ENCODE measurements at regions not wholly inside any gene's neighbourhood (a gene's known extent, or its start where the extent isn't known, plus 50 kb on each side); places are given as distances from the start of the nearest gene placed in this dataset.

GRCh38 chr2:71930049-71930681 lies 217.5 kb downstream of the CYP26B1 start:
- H3K4me3 ChIP-seq: no peak overlapping the region
- H3K9ac ChIP-seq (ENCODE audit: insufficient read length): no peak overlapping the region
- TF ChIP-seq EZH2 (IDR thresholded peaks at IDR 0.05): no peak
- no peak for TF ChIP-seq POLR2AphosphoS5 (IDR thresholded peaks at IDR 0.05; ENCODE audit: borderline replicate concordance, low read depth, low read length)
- TF ChIP-seq FOXP2 (optimal IDR thresholded peaks at IDR 0.05; ENCODE audit: control extremely low read depth, extremely low read length, insufficient read depth): no peak
- H3K36me3 ChIP-seq (ENCODE audit: insufficient read depth, low read length): no peaks in the 10 kb centered on the region
- no peaks in the 10 kb centered on the region for H3K9me3 ChIP-seq (ENCODE audit: low read depth, low read length)
- no peak overlapping the region for H3K27ac ChIP-seq
- DNase-seq (ENCODE audit: low read depth, low spot score): no peak

DNA sequence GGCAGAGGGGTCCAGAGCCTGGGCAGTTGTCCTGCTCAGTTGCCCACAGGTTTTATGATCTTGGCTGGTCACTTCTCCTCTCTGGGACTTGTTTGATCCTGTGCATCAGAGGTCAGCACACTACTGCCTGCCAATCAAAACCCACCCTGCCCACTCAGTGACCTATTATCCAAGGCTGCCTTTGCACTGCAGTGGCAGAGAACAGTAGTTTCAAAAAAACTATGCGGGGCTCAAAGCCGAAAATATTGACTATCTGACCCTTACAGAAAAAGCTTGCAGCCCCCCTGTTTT lies 218.2 kb downstream of the CYP26B1 start:
- H3K27ac ChIP-seq: no peak overlapping the region
- no peak overlapping the region for H3K9ac ChIP-seq (ENCODE audit: insufficient read length)
- H3K9me3 ChIP-seq (ENCODE audit: low read depth, low read length): no peaks in the 10 kb centered on the region
- DNase-seq (ENCODE audit: low read depth, low spot score): no peak
- no peak overlapping the region for H3K4me3 ChIP-seq
- no peaks in the 10 kb centered on the region for H3K36me3 ChIP-seq (ENCODE audit: insufficient read depth, low read length)
- no peak for TF ChIP-seq POLR2AphosphoS5 (IDR thresholded peaks at IDR 0.05; ENCODE audit: borderline replicate concordance, low read depth, low read length)
- no peak for TF ChIP-seq EZH2 (IDR thresholded peaks at IDR 0.05)
- TF ChIP-seq FOXP2 (optimal IDR thresholded peaks at IDR 0.05; ENCODE audit: control extremely low read depth, extremely low read length, insufficient read depth): no peak

GRCh38 chr2:71928734-71929481 lies 218.8 kb downstream of the CYP26B1 start:
- Histone ChIP-seq H3K36me3 (ENCODE audit: insufficient read depth, low read length) (no peaks in the 10 kb centered on the region), H3K27ac (no peak overlapping the region), H3K9me3 (ENCODE audit: low read depth, low read length) (no peaks in the 10 kb centered on the region), H3K4me3 (no peak overlapping the region), H3K9ac (ENCODE audit: insufficient read length) (no peak overlapping the region)
- TF ChIP-seq POLR2AphosphoS5 (IDR thresholded peaks at IDR 0.05; ENCODE audit: borderline replicate concordance, low read depth, low read length) (no peak), FOXP2 (optimal IDR thresholded peaks at IDR 0.05; ENCODE audit: control extremely low read depth, extremely low read length, insufficient read depth) (no peak), EZH2 (IDR thresholded peaks at IDR 0.05) (no peak)
- DNase-seq (ENCODE audit: low read depth, low spot score): no peak

DNA sequence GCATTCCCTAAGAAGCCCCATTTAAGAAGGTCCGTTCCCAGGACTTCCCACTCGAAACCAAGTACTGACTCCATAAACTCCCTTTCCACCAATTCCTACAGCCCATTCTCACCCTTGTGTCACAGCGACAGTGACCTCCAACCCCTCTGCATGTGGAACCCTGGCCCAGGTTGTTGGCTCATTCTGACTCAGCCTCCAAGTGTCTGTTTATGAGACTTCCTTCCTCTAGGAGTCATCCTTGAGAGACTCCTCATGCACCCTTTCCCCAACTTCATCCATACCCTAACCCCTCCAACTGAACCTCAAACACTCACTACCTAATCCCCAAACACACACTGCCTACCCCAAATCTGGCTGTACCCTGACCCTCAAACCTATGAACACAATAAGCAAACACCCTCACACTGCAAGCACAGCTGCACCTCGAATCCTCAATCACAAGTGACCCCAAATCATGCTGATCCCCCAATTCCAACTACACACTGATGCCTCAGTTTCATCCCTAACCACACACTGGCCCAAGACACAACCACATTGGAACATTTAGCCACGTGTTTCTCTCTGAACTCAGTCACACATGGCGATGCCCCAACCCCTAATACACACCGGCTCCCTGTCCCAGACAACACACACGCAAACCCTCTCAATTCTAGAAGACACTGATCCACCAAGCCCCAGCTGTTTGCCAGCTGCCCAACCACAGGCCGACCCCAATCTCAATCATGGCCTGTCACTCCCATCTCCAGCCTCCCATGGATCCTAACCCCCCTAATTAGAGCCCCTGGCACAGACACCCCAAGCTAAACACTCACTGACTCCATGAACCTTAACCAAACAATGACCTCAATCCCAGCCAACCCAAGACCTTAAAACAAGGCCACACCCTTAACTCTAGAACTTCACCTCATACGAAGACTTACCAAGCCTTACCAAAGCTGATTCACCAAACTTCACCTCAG lies 219.6 kb downstream of the CYP26B1 start:
- H3K4me3 ChIP-seq: no peak overlapping the region
- DNase-seq (ENCODE audit: low read depth, low spot score): no peak
- TF ChIP-seq EZH2 (IDR thresholded peaks at IDR 0.05) (no peak), FOXP2 (optimal IDR thresholded peaks at IDR 0.05; ENCODE audit: control extremely low read depth, extremely low read length, insufficient read depth) (no peak), POLR2AphosphoS5 (IDR thresholded peaks at IDR 0.05; ENCODE audit: borderline replicate concordance, low read depth, low read length) (no peak)
- H3K9ac ChIP-seq (ENCODE audit: insufficient read length): no peak overlapping the region
- H3K27ac ChIP-seq: no peak overlapping the region
- no peaks in the 10 kb centered on the region for H3K9me3 ChIP-seq (ENCODE audit: low read depth, low read length)
- H3K36me3 ChIP-seq (ENCODE audit: insufficient read depth, low read length): no peaks in the 10 kb centered on the region

GRCh38 chr2:71926876-71927756 lies 220.5 kb downstream of the CYP26B1 start:
- TF ChIP-seq FOXP2 (optimal IDR thresholded peaks at IDR 0.05; ENCODE audit: control extremely low read depth, extremely low read length, insufficient read depth): no peak
- H3K27ac ChIP-seq: no peak overlapping the region
- H3K4me3 ChIP-seq: no peak overlapping the region
- H3K36me3 ChIP-seq (ENCODE audit: insufficient read depth, low read length): no peaks in the 10 kb centered on the region
- no peak overlapping the region for H3K9ac ChIP-seq (ENCODE audit: insufficient read length)
- no peaks in the 10 kb centered on the region for H3K9me3 ChIP-seq (ENCODE audit: low read depth, low read length)
- no peak for DNase-seq (ENCODE audit: low read depth, low spot score)

- no peaks in the 10 kb centered on the region for H3K36me3 ChIP-seq (ENCODE audit: insufficient read depth, low read length)
- H3K27ac ChIP-seq: no peak overlapping the region
- H3K4me3 ChIP-seq: no peak overlapping the region
- no peak overlapping the region for H3K9ac ChIP-seq (ENCODE audit: insufficient read length)
- no peak for DNase-seq (ENCODE audit: low read depth, low spot score)
- no peaks in the 10 kb centered on the region for H3K9me3 ChIP-seq (ENCODE audit: low read depth, low read length)
- no peak for TF ChIP-seq EZH2 (IDR thresholded peaks at IDR 0.05)
- no peak for TF ChIP-seq FOXP2 (optimal IDR thresholded peaks at IDR 0.05; ENCODE audit: control extremely low read depth, extremely low read length, insufficient read depth)
- TF ChIP-seq POLR2AphosphoS5 (IDR thresholded peaks at IDR 0.05; ENCODE audit: borderline replicate concordance, low read depth, low read length): no peak
Measured at GRCh38 chr2:71926089-71926447, 221.6 kb downstream of the CYP26B1 start.

- Histone ChIP-seq H3K9ac (ENCODE audit: insufficient read length) (no peak overlapping the region), H3K36me3 (ENCODE audit: insufficient read depth, low read length) (no peaks in the 10 kb centered on the region), H3K27ac (no peak overlapping the region), H3K9me3 (ENCODE audit: low read depth, low read length) (no peaks in the 10 kb centered on the region), H3K4me3 (no peak overlapping the region; the same call in 1 of the 2 replicates)
- no peak for DNase-seq (ENCODE audit: low read depth, low spot score)
- no peak for TF ChIP-seq POLR2AphosphoS5 (IDR thresholded peaks at IDR 0.05; ENCODE audit: borderline replicate concordance, low read depth, low read length)
- TF ChIP-seq FOXP2 (optimal IDR thresholded peaks at IDR 0.05; ENCODE audit: control extremely low read depth, extremely low read length, insufficient read depth): no peak
- no peak for TF ChIP-seq EZH2 (IDR thresholded peaks at IDR 0.05)
Measured at GRCh38 chr2:71925268-71926088, 222.2 kb downstream of the CYP26B1 start.
